ENCODE measurements at regions not wholly inside any gene's neighbourhood (a gene's known extent, or its start where the extent isn't known, plus 50 kb on each side); places are given as distances from the start of the nearest gene placed in this dataset.

GRCh38 chr22:48511211-48511610 is 1316.5 kb downstream of the BRD1 start:
- TF ChIP-seq POLR2A (IDR thresholded peaks at IDR 0.05) (no peak), CTCF (IDR thresholded peaks at IDR 0.05) (no peak), POLR2AphosphoS5 (IDR thresholded peaks at IDR 0.05) (no peak), EP300 (IDR thresholded peaks at IDR 0.05) (no peak)
